Type B pancreatic cell (in vitro differentiated cells): ENCODE measurements at regions not wholly inside any gene's neighbourhood (a gene's known extent, or its start where the extent isn't known, plus 50 kb on each side); places are given as distances from the start of the nearest gene placed in this dataset.

Experiments used
- DNase-seq: peaks from one replicate; pipeline ENCODE4 v3.0.0; 2021; ENCODE audit warnings: mixed read lengths; ENCODE audit not compliant: unreplicated experiment; ENCODE audit errors: extremely low spot score
- H3K27ac Mint-ChIP-seq: 2 replicates; pipeline ENCODE4 v1.8.0; 2021; ENCODE audit warnings: mild to moderate bottlenecking, mixed read lengths
- H3K27me3 Mint-ChIP-seq: 2 replicates; pipeline ENCODE4 v1.8.0; 2021; ENCODE audit warnings: mixed read lengths
- H3K36me3 Mint-ChIP-seq: 2 replicates; pipeline ENCODE4 v1.8.0; 2021; ENCODE audit warnings: mixed read lengths
- H3K4me1 Mint-ChIP-seq: one replicate; pipeline ENCODE4 v1.8.0; 2021; ENCODE audit warnings: mixed read lengths; ENCODE audit not compliant: unreplicated experiment
- H3K4me3 Mint-ChIP-seq: 2 replicates; pipeline ENCODE4 v1.8.0; 2021; ENCODE audit warnings: mild to moderate bottlenecking, mixed read lengths
- H3K9me3 Mint-ChIP-seq: 2 replicates; pipeline ENCODE4 v1.8.0; 2021; ENCODE audit warnings: mixed read lengths
- TF ChIP-seq, protein P1 (sequence below): fragments of 200-600 bp; sonication (generic); conservative IDR thresholded peaks from 2 replicates; pipeline ENCODE4 v1.5.0; 2021; ENCODE audit warnings: antibody characterized with exemption, mild to moderate bottlenecking

DNA sequence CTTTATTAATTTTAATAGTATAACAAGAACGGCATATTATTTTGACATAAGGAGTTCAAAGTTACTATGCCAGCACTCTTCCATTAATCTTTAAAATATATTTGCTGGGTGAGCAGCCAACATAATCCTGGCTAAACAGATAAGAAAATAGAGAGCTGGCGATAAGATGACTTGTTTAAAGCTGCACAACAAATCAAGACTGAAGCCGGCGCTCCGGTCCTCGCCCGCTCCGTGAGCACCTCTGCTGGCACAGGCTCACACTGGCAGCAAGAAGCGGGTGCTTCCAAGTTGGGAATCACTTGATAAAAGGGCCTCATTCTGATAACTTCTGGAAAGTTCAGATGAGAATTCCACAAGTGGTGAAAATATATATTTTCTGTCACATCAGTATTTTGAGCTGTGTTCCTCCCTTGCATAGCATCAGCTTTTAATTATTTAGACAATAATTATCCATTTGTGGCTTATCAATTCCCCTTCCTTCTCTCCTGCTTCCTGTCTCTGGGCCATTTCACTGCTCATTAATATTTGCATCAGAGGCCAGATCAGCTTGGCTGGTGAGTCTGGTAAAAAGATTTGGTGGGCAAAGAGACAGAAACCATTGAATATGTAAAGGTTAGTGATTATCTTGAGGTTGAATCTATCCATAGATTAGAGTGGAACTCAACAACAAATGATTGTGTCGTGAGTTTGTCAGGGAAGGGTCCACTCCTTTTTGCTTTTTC is 205.3 kb downstream of the MZT1 start:
- peaks cover 11% of the 10 kb centered on the region for H3K4me1 Mint-ChIP-seq
- no peak overlapping the region for H3K27ac Mint-ChIP-seq

DNA sequence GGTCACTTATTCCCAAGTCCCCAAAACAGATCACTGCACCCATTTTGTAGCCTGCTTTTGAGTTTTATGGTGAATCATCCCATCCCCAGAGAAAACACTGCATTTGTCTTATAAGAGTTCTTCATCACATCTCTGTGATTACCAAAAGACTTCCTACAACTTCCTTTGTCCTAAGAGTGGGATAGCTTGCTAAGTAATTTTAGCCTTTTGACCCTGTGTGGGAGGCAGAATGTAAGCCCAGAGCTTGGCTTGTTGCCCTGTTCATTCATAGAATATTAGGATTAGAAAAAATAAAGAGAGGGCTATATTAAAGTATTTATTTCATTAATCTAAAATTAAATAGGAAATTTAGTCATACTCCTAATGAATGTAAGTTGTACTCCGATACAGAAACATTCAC is 213.3 kb downstream of the MZT1 start:
- Mint-ChIP-seq H3K36me3 (no peaks in the 10 kb centered on the region), H3K9me3 (no peaks in the 10 kb centered on the region)

More for the DNA sequence above, 205.3 kb downstream of the MZT1 start:
- no peak for DNase-seq
- no peak overlapping the region for H3K4me3 Mint-ChIP-seq
- TF ChIP-seq, protein P1, sequence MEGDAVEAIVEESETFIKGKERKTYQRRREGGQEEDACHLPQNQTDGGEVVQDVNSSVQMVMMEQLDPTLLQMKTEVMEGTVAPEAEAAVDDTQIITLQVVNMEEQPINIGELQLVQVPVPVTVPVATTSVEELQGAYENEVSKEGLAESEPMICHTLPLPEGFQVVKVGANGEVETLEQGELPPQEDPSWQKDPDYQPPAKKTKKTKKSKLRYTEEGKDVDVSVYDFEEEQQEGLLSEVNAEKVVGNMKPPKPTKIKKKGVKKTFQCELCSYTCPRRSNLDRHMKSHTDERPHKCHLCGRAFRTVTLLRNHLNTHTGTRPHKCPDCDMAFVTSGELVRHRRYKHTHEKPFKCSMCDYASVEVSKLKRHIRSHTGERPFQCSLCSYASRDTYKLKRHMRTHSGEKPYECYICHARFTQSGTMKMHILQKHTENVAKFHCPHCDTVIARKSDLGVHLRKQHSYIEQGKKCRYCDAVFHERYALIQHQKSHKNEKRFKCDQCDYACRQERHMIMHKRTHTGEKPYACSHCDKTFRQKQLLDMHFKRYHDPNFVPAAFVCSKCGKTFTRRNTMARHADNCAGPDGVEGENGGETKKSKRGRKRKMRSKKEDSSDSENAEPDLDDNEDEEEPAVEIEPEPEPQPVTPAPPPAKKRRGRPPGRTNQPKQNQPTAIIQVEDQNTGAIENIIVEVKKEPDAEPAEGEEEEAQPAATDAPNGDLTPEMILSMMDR, result no peak
- peaks cover 17% of the 10 kb centered on the region for H3K27me3 Mint-ChIP-seq
- no peaks in the 10 kb centered on the region for H3K9me3 Mint-ChIP-seq
- H3K36me3 Mint-ChIP-seq, result no peaks in the 10 kb centered on the region

DNA sequence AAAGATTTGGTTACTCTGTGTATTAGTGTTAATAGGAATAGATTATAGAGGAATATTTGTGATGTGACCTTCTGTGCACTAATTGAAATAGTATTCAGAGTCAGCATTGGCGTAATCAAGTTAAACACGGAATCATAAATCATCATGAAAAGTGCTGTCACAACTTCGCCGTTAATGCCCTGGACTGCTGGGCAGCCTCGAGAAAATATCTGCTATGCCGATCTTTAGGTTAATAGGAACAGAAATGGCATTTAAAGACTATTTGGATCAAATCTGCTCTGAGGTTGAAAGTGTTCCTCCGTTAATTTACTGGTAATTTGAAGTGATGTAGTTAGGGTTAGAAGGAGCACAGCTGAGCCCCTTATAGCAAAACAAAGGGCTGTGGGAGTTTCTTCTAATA is 219.0 kb downstream of the MZT1 start:
- Mint-ChIP-seq H3K9me3 (no peaks in the 10 kb centered on the region), H3K36me3 (no peaks in the 10 kb centered on the region), H3K4me1 (peaks cover 19% of the 10 kb centered on the region), H3K27me3 (peaks cover 6% of the 10 kb centered on the region), H3K4me3 (peak overlapping the region; percentile 2), H3K27ac (no peak overlapping the region)
- DNase-seq, result no peak
- TF ChIP-seq, protein P1, result no peak

More for the DNA sequence above, 213.3 kb downstream of the MZT1 start:
- Mint-ChIP-seq H3K27ac (no peak overlapping the region), H3K4me3 (no peak overlapping the region), H3K27me3 (no peaks in the 10 kb centered on the region), H3K4me1 (peaks cover 14% of the 10 kb centered on the region)
- TF ChIP-seq, protein P1, result no peak
- DNase-seq, result no peak

DNA sequence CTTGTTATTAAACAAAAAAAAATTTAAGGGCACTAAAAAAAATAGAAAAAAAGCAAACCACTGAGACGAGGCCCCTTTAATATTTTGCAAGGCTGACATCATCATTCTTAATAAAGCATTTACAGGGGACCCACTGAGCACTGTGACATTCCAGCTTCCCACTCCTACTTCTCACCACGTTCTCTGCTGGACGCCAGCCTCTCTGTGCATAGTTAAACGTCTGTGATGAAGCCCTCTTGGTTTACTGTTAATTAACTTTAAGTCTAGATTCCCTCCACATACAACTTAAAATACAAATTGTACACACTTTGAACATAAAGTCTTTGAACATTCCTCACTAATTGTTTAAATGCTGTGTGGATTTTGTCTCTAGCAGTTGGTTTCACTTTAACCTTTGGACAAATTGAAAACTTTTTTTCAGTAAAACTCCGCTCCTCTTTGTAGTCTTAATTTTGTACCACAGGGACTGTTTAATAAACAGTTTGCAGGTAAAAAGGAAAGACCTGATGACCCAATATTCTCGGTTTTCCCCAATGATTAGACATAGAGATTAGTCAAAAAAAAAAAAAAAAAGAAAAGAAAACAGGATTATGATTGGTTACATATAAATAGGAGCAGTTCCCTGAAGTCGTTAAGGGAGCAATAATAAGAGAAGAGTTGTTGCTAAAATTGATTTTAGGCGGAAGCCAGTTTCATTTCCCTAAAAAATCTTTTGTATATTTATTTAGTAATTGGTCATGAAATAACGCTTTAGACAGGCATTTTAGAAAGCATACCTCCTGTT is 219.8 kb downstream of the MZT1 start:
- no peak for DNase-seq
- Mint-ChIP-seq H3K9me3 (no peaks in the 10 kb centered on the region), H3K27ac (no peak overlapping the region), H3K4me3 (peak overlapping the region; percentile 44), H3K27me3 (peaks cover 6% of the 10 kb centered on the region), H3K36me3 (no peaks in the 10 kb centered on the region), H3K4me1 (peaks cover 19% of the 10 kb centered on the region)
- TF ChIP-seq, protein P1, result no peak

DNA sequence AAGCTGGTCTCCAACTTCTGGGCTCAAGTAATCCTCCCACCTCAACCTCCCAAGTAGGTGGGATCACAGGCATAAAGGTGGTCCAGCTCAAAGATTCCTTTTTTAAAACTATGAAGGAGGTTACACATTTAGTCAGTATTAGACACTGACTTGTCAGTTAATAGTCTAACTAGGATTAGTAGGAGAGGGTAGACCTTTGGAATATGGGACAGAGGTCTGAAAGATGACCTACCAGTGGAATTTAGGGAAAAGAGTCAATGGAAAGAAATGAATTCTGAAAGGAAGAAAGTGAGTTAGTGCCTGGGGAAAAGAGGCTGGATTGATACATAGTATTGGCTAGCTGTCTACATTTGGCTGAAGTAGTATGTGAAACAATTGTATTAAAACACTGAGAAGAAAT is 220.7 kb downstream of the MZT1 start:
- Mint-ChIP-seq H3K27me3 (peaks cover 6% of the 10 kb centered on the region), H3K4me1 (peaks cover 19% of the 10 kb centered on the region), H3K9me3 (no peaks in the 10 kb centered on the region), H3K36me3 (no peaks in the 10 kb centered on the region), H3K27ac (no peak overlapping the region), H3K4me3 (no peak overlapping the region)
- TF ChIP-seq, protein P1, result no peak
- DNase-seq, result no peak
